ENCODE measurements at regions not wholly inside any gene's neighbourhood (a gene's known extent, or its start where the extent isn't known, plus 50 kb on each side); places are given as distances from the start of the nearest gene placed in this dataset.

DNA sequence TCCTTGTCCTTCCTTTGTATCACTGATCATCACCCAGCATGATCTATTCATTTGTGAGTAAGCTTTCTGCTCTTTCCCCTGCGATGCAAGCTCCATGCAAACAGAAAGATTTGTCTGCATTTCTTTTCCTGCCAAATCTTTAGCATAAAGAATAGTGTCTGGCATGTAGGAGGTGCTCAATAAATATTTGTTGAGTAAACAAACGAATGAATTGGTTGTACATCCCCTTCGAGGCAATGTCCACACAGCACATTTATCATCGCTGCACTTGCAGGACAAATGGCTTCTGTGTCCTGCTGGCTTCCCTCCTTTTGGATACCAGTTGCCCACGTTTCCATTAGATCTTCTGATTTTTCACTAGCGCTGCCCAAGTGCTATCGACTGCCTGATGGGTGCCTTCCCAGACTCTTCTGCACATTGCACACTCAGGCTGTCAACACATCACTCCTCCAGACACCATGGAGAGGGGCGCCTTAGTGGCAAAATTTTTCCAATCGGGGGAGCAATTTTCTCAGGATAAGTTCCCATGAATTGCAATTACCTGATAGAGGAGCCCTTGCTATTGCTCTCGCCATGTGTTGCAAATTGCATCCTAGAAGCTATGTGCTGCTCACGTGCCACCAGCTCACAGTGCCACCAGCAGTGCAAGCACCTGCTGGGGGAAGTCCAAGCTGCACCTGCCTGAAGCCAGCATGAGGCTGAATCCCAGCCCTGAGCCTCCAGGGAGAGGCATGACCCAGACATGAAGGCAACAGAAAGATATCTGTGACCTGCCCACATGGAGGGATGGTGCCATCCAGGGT lies 206.6 kb downstream of the KIF26A start:
- no peak for DNase-seq

DNA sequence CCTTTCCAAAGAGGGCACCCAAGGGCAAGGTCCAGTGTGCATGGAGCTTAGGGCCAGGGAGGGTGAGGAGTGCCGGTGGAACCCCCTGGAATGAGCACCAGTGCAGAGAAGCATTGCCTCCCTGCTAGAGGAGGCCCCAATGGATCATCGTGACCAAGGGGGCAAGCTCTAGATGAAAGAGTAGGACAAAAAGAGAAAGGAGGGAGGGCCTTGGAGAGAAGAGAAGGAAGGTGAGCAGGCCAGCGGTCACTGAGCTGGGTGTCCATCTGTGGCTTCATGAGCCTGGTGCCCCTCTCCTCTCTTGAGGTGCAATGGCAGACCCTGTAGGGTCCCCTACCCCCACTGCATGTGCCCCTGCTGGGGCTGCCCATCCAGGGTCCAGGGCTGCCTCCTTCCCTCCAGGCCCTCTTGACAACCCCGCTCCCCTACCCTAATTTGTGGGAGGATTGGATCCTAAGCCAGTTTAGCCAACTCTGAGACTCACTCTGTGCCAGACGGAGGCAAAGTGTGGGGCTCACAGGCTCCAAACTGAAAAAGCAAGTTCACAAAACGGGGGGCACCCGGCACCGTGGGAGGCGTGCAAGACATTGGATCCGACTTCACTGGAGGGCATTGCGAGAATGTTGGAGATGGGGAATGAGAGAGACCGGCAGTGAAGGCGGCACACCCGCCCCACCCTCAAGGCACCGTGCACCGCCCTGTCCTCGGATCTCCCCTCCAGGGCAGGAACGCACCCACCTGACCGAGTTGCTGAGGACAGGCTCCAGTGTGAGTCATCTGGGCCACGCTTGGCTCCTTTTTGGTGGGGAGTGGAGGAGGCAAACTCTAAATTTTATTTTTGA lies 207.5 kb downstream of the KIF26A start:
- DNase-seq: no peak

DNA sequence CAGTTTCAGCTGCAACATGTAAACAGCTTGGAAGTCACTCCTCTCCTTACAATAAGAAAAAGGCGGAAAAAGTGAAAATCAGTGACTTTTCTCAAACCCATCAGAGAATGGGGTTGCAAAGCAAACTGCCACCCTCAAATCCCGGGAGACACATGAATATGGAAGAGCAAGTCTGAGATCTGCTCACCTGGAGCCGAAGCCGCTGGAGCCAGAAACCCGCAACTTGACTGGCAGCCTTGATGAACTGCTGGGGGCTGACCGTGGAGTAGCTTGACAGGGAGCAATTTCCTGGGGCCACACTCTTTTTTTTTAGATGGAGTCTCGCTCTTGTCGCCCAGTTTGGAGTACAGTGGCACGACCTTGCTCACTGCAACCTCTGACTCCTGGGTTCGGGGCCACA lies 208.2 kb downstream of the KIF26A start:
- DNase-seq: no peak

DNA sequence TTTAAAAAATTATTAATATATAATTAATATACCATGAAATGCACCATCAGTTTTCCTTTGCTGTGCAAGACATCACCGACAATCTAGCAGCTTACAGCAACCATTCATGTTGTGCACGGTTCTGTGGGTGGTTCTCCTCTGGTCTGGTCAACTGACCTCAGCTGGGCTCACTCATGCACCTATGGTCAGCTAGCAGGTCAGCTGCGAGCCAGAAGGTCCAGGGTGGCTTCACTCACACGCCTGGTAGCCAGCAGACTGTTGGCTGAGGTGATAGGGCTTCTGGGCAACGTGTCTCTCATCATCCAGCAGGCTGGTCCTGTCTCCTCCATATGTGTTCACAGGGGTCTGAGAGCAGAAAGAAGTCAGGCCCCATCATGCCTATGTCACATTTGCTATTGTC lies 210.4 kb downstream of the KIF26A start:
- DNase-seq: no peak

DNA sequence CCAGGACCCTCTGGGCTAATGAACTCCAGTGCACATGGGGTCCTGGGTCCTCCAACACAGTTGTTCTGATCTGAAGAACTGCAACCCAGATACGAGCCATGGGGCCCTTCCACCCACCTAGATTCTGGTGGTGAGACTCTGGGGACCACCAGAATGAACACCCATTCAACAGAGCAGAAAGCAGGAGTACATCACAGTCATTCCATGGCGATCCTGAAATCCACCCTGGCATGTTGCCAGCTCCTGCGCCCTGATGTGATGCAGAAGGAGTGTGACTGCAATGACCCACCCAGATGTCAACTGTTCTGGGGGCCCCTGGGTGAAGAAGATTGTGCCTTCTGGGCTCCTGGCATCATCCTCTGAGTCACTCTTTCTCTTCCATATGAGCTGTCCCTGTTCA lies 211.6 kb downstream of the KIF26A start:
- no peak for DNase-seq

DNA sequence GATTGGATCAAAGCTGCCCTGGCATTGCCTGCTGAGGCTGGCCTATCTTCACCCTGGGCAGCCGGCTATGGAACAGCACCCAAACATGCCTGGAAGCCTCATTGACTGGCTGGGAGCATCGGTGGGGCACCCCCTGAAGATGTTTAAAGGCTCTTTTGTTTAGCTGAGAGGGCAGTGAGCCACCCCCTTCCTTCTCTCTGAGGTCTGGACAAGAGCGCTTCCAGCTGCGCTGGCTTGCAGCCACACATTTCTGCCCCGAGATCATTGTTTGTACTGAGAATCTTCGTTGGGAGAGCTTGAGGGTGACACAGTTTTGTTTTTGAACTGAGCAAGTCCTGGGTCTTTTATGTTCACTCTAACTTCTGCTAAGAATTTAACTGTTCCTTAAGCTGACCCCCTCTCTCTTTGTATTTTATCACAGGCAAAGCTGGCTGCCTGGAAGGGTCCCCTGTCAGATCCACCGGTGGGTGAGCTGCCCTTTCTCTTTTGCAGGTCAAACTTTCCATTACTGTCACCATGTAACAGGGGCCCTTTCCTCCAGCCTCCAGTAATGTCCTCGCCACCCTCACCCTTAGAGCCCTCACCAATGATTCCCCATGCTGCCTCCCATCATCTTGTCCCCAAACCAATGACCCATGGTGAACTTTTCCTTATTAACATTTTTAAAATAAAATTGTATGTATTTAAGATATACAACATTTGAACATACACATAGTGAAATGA lies 212.2 kb downstream of the KIF26A start:
- no peak for DNase-seq

DNA sequence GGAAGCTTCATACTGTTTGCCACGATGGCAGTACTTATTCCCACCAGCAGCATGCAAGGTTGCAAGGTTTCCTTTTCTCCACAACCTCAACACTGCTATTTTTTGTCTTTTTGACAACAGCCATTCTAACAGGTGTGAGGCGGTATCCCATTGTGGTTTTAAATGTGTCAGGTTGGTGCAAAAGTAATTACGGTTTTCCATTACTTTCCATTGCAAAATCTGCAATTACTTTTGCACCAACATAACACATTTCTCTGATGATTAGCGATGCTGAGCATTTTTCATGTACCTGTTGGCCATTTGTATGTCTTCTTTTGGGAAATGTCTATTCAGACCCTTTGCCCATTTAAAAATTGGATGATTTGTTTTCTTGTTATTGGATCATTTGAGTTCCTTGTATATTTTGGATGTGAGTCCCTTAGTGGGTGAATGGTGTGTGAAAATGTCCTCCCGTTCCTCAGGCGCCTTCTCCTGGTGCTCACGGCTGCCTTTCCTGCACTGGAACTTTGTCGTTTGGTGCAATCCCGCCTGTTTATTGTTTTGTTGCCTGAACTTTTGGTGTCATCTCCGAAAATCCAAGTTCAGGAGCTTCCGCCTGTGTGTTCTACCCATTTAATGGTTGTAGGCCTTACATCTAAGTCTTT lies 213.6 kb downstream of the KIF26A start:
- DNase-seq: no peak

DNA sequence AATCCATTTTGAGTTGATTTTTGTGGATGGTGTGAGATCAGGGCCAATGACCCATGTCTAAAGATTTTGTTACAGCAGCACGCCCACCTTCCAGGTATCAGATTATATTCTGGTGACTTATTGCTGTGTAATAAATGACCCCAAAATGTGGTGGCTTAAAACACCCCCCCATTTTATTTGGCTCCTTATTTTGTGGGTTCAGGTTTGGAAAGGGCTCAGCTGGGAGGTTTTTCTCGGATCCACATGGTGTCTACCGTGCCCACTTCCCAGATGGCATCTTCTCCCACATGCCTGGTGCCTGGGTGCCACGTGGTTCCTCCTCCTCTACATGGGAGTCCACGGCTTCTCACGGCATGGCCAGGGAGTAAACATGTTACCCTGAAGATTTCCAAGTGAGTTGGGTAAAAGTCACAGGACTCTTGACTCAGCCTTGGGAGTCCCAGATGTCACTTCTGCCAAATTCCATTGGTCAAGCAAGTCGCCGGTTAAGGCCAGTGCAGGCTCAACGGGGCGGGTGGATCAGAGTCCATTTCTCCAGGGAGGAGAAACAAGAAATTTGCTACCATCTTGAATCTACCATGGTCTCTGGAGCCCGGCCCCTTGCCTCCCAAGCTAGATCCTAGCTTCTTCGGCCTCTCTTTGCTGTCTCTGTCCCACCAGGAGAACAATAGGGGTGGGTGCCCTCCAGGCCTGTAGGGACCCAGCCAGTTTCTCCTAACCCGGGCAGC lies 214.3 kb downstream of the KIF26A start:
- no peak for DNase-seq

DNA sequence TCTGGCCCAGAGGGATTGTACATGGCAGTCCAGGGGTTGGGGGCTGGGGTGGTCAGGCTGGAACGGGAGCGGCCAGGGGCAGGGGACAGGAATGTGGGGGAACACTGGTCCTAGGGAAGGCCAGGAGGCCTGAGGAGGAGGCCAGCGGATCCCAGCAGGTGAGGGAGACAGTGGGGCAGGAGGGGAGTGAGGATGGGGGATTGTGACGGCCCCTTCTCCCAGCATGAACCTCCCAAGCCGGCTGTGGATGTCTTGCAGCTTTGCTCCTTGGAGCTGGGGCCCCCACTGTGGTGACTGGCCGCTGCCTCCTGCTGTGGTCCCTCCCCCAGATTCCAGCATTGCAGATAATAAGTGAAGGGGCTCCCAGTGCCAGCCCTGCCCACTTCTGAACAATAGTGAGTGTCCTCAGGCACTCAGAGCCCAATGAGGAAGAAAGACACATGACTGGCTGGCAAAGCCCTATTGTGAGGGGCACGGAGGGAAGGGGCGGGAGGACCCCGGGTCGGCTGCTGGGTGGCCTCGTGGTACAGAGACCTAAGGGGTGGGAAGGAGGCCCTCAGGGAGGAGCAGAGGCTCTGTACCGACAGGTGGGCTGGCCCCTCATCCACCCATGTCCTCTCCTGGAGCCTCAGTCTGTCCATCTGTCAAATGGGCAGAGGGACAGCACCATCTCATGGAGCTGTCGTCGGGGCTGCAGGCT lies 215.0 kb downstream of the KIF26A start:
- DNase-seq: no peak

DNA sequence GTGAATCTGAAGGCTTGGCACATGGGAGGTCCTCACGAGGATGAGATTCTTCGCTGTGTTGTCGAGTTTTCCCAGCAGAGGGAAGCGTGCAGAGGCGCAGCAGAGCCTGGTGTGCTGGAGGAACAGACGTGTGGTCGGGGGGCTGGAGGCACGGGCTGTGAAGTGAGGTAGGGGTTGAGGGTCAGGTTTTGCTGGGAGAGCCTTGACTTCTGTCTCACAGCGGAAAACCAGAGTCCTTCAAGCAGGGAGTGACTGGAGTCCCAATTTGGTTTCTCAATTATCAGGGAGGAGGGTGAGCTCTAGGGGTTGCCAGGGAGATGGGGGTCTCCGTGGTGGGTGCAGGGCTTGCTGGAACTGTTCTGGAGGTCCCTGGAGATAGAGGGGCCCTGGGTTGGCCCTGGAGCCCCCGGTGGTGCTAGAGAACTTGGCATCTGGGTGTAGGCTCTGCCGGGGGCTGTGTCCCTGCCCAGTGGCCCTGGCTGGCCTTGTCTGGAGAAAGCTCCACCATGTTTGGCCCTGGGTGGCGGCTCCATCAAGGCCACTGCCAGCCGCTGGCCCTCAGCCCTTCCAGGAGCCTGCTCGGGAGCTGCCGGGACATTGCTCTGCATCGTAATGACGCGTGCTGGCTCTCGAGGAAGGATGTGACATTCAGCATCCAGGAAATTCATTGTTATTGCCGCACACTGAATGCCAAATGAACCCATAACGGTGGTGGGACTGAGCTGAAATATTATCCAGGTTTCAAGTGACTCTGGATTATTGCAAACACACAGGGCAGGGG lies 215.7 kb downstream of the KIF26A start:
- DNase-seq: no peak

DNA sequence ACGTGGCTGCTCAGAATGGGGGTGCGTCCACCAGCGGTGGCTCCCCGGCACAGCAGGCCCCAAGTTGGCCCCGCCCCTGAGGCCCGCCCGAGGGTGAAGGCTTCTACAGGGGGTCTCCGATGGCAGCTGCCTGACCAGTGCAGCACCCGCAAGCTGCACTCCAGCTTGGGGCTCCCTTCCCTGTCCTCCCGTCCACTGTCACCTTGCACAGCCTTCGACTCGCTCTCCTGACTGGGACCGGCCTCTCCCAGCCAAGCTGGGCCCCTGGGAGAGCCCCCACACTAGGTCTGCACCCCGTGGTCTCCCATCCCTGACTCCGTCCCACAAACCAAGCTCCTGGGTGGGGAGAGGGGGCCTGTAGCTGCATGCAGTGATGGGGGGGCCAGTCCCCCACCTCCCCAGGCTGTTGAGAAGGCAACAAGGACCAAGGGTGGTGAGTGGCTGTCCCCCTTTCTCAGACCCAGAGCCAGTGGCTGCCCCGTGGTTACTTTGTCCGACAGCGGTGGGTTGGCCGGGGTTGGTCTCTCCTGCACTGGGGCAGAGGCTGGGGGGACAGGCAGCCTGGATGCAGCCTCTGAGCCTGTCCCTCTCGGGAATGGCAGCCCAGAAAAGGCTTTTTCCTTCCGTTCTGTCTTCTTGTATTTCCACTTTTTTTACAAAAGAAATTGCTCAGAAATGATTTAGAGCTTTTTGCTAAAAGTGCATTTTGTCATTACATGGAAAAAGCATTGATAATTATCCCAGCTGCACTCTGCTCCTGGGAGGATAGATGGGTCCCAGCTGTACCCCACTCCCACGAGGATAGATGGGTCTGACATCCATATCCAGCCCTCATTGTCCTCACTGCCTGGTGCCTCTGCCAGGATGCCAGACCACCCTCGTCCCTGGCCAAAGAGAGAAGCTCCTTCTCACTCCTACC lies 217.0 kb downstream of the KIF26A start:
- no peak for DNase-seq

DNA sequence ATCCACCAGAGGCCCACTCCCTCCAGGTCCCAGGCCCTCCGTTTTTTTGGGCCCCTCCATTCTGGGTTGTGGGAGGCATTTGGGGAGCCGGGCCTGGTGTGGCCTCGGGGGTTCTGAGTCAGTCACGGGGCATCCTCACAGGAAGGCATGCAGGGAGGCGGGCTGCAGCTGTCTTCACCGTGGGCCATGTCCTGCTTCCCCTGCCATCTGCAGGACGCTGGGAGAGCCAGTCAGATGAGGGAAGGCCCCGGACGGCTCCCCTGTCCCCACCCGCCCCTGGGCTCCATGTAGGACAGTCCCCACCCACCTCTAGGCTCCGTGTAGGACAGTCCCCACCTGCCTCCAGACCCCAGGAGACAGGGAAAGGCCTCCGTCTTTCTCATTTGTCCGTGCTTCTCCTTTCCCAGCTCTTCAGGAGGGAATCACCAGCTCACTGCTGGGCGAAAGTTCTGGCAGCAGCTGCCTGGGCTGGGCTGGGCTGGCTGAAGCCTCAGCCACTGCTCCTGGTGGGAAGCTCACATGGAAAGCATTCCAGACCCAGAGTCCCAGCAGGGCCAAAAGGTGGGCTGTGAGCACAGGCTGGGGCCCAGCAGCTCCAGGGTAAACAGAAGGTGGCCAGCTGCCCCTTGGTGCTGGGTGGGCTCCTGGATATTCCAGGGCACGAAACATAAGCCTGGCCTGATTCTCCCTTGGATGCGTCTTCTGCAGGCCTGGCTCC lies 217.8 kb downstream of the KIF26A start:
- no peak for DNase-seq

DNA sequence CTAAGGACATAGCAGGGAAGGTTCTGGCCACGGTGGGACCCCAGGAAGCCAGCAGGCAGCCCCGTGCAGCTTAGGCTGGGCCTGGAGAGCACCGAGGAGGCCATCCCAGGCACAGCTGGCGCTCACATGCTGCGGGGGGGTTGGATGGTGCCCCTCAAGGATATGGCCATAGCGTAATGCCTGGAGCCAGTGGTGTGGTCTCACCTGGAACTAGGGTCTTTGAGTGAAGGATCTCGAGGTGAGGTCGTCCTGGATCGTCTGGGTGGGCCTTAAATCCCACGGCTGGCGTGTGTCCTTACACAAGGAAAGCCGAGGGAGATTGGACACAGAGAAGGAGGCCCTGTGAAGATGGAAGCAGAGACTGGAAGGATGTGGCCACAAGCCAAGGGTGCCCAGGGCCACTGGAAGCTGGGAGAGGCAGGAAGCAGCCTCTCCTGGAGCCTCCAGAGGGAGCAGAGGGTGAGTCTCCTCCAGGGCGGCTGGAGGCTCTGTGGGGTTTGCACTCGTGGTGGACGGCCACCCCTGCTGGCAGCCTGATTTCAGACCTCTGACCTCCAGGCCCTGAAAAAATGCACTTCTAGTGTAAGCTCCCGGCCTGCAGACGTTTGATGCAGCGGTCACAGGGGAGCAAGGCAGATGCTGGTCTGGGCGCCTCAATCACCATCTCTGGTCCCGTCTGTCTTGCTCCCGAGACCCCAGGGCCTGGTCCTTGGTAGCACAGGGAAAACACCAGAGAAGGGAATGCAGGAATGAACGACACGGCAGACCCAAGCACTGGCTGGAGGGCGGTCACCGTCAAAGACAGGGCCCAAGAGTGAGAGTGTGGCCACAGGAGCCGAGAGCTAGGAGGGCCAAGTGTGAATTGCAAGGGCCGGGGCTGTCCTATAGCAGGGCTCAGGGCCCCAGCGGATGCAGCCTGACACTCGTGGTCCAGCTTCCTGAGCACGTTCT lies 218.6 kb downstream of the KIF26A start:
- DNase-seq: no peak

DNA sequence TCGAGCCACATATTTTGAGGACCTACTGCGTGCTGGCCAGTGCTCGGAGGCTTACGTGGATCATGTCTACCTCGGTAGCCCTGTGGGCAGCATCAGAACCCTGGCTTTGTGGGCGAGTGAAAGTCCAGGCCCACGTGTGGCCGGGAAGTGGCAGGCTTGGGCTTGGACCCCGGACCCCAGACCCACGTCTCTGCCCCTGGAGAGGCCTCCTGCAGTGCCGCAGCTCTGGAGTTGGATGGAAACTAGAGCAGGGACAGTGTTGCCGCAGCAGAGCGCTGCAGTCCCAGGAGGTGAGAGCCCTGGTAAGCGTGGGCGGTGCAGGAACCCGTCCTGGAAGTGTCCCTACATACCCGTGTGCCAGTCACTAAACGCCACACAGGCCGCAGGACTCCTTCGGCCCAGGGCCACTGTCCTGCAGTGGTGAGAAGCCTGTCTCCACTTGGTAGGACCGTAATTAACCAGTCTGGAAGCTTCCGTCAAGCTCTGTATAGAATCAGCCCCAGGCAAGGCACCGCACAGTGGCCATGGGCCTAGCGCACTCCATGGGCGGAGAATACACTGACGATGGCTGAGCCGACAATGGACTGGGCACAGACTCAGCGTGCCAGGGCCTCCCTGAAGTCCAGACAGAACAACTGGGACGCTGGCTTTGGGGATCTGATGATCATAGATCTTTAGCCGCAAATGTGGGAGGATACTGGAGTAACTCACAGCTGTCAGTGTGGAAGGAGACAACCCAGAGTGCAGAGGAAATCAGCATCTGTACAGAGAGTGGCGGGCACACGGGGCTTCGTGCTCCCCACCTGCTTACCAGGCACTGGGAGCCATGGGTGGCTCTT lies 219.5 kb downstream of the KIF26A start:
- no peak for DNase-seq

DNA sequence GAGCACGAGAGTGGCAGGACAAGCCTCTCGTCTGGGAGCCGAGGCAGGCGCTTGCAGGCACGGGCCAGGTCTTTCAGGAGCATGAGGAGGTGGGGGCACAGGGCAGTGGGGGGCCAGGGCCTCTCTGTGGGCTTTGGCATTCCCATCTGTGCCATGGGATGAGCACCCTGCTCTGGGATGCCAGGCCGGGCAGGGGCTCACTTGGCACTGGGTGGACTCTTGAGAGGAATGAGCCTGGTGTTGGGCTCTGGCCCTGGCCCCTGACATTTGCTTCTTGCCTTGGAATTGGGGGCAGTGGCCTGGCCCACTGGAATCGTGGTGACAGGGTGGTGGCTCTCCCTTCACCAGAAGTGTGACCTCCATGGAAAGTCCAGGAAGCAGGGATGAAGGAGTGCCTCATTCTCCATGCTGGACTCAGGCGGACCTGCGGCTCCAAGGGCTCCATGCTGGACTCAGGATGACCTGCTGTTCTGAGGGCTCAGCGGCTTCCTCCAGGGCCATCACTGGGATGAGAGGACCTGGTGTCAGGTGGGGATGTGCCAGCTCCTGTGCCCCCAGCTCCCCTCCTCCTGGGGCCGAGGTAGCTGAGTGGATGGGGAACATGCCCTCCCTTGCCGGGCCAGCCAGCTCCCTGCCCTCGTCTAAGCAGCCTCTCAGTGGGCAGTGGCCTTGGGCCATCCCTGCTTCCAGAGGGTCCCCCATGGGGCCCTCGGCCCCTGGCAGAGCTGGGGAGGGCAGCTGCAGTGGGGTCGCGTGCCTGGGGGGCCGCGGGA lies 220.3 kb downstream of the KIF26A start:
- no peak for DNase-seq

Measured in NCI-H2171 treated with DMSO at 0.1 percent for 48 hours (cell line).